ENCODE measurements at regions not wholly inside any gene's neighbourhood (a gene's known extent, or its start where the extent isn't known, plus 50 kb on each side); places are given as distances from the start of the nearest gene placed in this dataset.

- no peaks in the 10 kb centered on the region for H3K9me2 ChIP-seq (ENCODE audit: insufficient read depth, low read length)
- no peaks in the 10 kb centered on the region for H4K20me1 ChIP-seq (ENCODE audit: insufficient read depth)
- no peak overlapping the region for H3K4me2 ChIP-seq (ENCODE audit: low read length)
- no peaks in the 10 kb centered on the region for H3F3A ChIP-seq (ENCODE audit: insufficient read depth, low read length, poor library complexity, severe bottlenecking)
- no peak overlapping the region for H3K27ac ChIP-seq (ENCODE audit: low read length)
- no peak overlapping the region for H3K9ac ChIP-seq (ENCODE audit: low read length)
- no peak overlapping the region for H3K4me3 ChIP-seq (ENCODE audit: low read length)
- no peaks in the 10 kb centered on the region for H3K79me2 ChIP-seq (replicated peaks; ENCODE audit: insufficient read depth, low read length)
- TF ChIP-seq CTCF (IDR thresholded peaks at IDR 0.05; ENCODE audit: poor library complexity, severe bottlenecking) (no peak), MXI1 (conservative IDR thresholded peaks at IDR 0.05; ENCODE audit: poor library complexity, severe bottlenecking) (no peak), POLR2AphosphoS5 (IDR thresholded peaks at IDR 0.05) (no peak), SMC3 (conservative IDR thresholded peaks at IDR 0.05; ENCODE audit: poor library complexity) (no peak), EZH2 (IDR thresholded peaks at IDR 0.05; ENCODE audit: borderline replicate concordance, insufficient read depth, low read length, poor library complexity, severe bottlenecking) (no peak), REST (IDR thresholded peaks at IDR 0.05; ENCODE audit: borderline replicate concordance) (no peak), TAF1 (IDR thresholded peaks at IDR 0.05; ENCODE audit: low read depth) (no peak), EP300 (conservative IDR thresholded peaks at IDR 0.05; ENCODE audit: poor library complexity, severe bottlenecking) (no peak), RAD21 (conservative IDR thresholded peaks at IDR 0.05) (no peak)
- no peaks in the 10 kb centered on the region for H3K36me3 ChIP-seq (ENCODE audit: insufficient read depth, low read length)
- no peaks in the 10 kb centered on the region for H3K27me3 ChIP-seq (ENCODE audit: insufficient read depth, low read depth, low read length)
- H3K9me3 ChIP-seq (ENCODE audit: low read length), result no peaks in the 10 kb centered on the region
- H2AFZ ChIP-seq (ENCODE audit: low read depth, low read length), result no peak overlapping the region
These were observed 187.8 kb upstream of the LRFN5 start for GRCh38 chr14:41418851-41419250.

GRCh38 chr14:41409806-41410205, 196.9 kb upstream of the LRFN5 start:
- Histone ChIP-seq H3K79me2 (replicated peaks; ENCODE audit: insufficient read depth, low read length) (no peaks in the 10 kb centered on the region), H2AFZ (ENCODE audit: low read depth, low read length) (no peak overlapping the region), H3F3A (ENCODE audit: insufficient read depth, low read length, poor library complexity, severe bottlenecking) (no peaks in the 10 kb centered on the region), H3K9me3 (ENCODE audit: low read length) (no peaks in the 10 kb centered on the region), H3K9me2 (ENCODE audit: insufficient read depth, low read length) (no peaks in the 10 kb centered on the region), H3K4me3 (ENCODE audit: low read length) (no peak overlapping the region), H3K27me3 (ENCODE audit: insufficient read depth, low read depth, low read length) (no peaks in the 10 kb centered on the region), H3K9ac (ENCODE audit: low read length) (no peak overlapping the region), H3K4me2 (ENCODE audit: low read length) (no peak overlapping the region), H3K36me3 (ENCODE audit: insufficient read depth, low read length) (no peaks in the 10 kb centered on the region), H3K27ac (ENCODE audit: low read length) (no peak overlapping the region), H4K20me1 (ENCODE audit: insufficient read depth) (no peaks in the 10 kb centered on the region)
- TF ChIP-seq EZH2 (IDR thresholded peaks at IDR 0.05; ENCODE audit: borderline replicate concordance, insufficient read depth, low read length, poor library complexity, severe bottlenecking) (no peak), RAD21 (conservative IDR thresholded peaks at IDR 0.05) (no peak), TAF1 (IDR thresholded peaks at IDR 0.05; ENCODE audit: low read depth) (no peak), MXI1 (conservative IDR thresholded peaks at IDR 0.05; ENCODE audit: poor library complexity, severe bottlenecking) (no peak), SMC3 (conservative IDR thresholded peaks at IDR 0.05; ENCODE audit: poor library complexity) (no peak), EP300 (conservative IDR thresholded peaks at IDR 0.05; ENCODE audit: poor library complexity, severe bottlenecking) (no peak), CTCF (IDR thresholded peaks at IDR 0.05; ENCODE audit: poor library complexity, severe bottlenecking) (no peak), REST (IDR thresholded peaks at IDR 0.05; ENCODE audit: borderline replicate concordance) (no peak), POLR2AphosphoS5 (IDR thresholded peaks at IDR 0.05) (no peak)

Measured in neural cell (in vitro differentiated cells).